ENCODE measurements at regions not wholly inside any gene's neighbourhood (a gene's known extent, or its start where the extent isn't known, plus 50 kb on each side); places are given as distances from the start of the nearest gene placed in this dataset.
"Not testable (repeated sequence)": the region's sequence is repeated elsewhere in the genome, so short reads cannot be mapped to it uniquely, and the experiment has no call there.

- no peak for DNase-seq
Measured at GRCh38 chr2:145012806-145013205, 492.9 kb upstream of the ZEB2 start.

GRCh38 chr2:145012214-145012670, 492.3 kb upstream of the ZEB2 start:
- no peak for DNase-seq

- no peak for DNase-seq
Measured at GRCh38 chr2:145010635-145011034, 490.7 kb upstream of the ZEB2 start.

- DNase-seq, result no peak
Measured at GRCh38 chr2:145007960-145008263, 488.0 kb upstream of the ZEB2 start.

- DNase-seq, result peak; percentile 47
Measured at GRCh38 chr2:145007093-145007959, 487.4 kb upstream of the ZEB2 start.

GRCh38 chr2:145002624-145003023, 482.7 kb upstream of the ZEB2 start:
- DNase-seq, result no peak

- DNase-seq, result no peak
Measured at GRCh38 chr2:145000376-145000775, 480.5 kb upstream of the ZEB2 start.

GRCh38 chr2:144999936-145000335, 480.0 kb upstream of the ZEB2 start:
- DNase-seq, result no peak

GRCh38 chr2:144999071-144999875, 479.4 kb upstream of the ZEB2 start:
- no peak for DNase-seq

GRCh38 chr2:144998435-144998834, 478.5 kb upstream of the ZEB2 start:
- no peak for DNase-seq

- no peak for DNase-seq
Measured at GRCh38 chr2:144996225-144996795, 476.4 kb upstream of the ZEB2 start.

- DNase-seq, result no peak
Measured at GRCh38 chr2:144995482-144995881, 475.6 kb upstream of the ZEB2 start.

- no peak for DNase-seq
Measured at GRCh38 chr2:144990661-144991060, 470.7 kb upstream of the ZEB2 start.

GRCh38 chr2:144989579-144990270, 469.8 kb upstream of the ZEB2 start:
- no peak for DNase-seq

- DNase-seq, result no peak
Measured at GRCh38 chr2:144988591-144988990, 468.7 kb upstream of the ZEB2 start.

- DNase-seq, result no peak
Measured at GRCh38 chr2:144986691-144987090, 466.8 kb upstream of the ZEB2 start.

- DNase-seq, result no peak
Measured at GRCh38 chr2:144984038-144984437, 464.1 kb upstream of the ZEB2 start.

GRCh38 chr2:144983107-144983506, 463.2 kb upstream of the ZEB2 start:
- no peak for DNase-seq

- DNase-seq, result no peak
Measured at GRCh38 chr2:144982481-144982880, 462.6 kb upstream of the ZEB2 start.

- DNase-seq, result no peak
Measured at GRCh38 chr2:144975881-144976280, 456.0 kb upstream of the ZEB2 start.

- no peak for DNase-seq
Measured at GRCh38 chr2:144972676-144973075, 452.8 kb upstream of the ZEB2 start.

GRCh38 chr2:144971786-144972335, 451.9 kb upstream of the ZEB2 start:
- DNase-seq, result no peak

- not testable (repeated sequence) for DNase-seq
Measured at GRCh38 chr2:144970410-144970809, 450.5 kb upstream of the ZEB2 start.
